ENCODE measurements at regions not wholly inside any gene's neighbourhood (a gene's known extent, or its start where the extent isn't known, plus 50 kb on each side); places are given as distances from the start of the nearest gene placed in this dataset.

DNA sequence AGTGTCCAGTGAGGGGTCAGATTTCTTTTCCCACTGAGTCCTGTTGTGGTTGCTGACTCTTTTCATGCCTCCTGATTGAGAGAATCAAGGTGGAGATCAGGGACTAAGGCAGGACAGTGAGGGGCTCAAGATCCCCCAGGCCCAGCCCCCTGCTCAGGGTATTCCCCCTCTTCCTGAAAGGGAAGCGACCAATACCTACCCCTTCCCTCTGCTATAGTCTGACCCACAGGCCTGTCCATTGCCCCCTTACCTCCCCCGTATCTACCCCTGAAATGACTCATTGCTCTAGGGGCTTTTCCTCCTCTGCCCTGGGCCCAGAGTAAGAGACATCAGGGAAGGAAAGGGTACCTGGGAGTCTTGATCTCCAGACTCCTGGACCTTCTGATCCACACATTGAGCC, 1320.5 kb downstream of the UQCRFS1 start:
- WGBS, 3 donors, result 63 to 82% (median 82%) methylated on average over 2 of the region's 2 CpGs
- no peaks in the 10 kb centered on the region for H3K27me3 ChIP-seq
- no peak overlapping the region for H3K4me3 ChIP-seq
- no peak for DNase-seq
- no peaks in the 10 kb centered on the region for H3K9me3 ChIP-seq
- TF ChIP-seq EP300 (IDR thresholded peaks at IDR 0.05) (no peak), POLR2A (IDR thresholded peaks at IDR 0.05) (no peak)
- TF ChIP-seq, protein P1, sequence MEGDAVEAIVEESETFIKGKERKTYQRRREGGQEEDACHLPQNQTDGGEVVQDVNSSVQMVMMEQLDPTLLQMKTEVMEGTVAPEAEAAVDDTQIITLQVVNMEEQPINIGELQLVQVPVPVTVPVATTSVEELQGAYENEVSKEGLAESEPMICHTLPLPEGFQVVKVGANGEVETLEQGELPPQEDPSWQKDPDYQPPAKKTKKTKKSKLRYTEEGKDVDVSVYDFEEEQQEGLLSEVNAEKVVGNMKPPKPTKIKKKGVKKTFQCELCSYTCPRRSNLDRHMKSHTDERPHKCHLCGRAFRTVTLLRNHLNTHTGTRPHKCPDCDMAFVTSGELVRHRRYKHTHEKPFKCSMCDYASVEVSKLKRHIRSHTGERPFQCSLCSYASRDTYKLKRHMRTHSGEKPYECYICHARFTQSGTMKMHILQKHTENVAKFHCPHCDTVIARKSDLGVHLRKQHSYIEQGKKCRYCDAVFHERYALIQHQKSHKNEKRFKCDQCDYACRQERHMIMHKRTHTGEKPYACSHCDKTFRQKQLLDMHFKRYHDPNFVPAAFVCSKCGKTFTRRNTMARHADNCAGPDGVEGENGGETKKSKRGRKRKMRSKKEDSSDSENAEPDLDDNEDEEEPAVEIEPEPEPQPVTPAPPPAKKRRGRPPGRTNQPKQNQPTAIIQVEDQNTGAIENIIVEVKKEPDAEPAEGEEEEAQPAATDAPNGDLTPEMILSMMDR (IDR thresholded peaks at IDR 0.05), result no peak
- H3K27ac ChIP-seq, result no peak overlapping the region
- no peaks in the 10 kb centered on the region for H3K36me3 ChIP-seq
- intact Hi-C loops (cut with DNase I), result no loop called here
- H3K4me1 ChIP-seq (ENCODE audit: insufficient read depth), result no peaks in the 10 kb centered on the region

DNA sequence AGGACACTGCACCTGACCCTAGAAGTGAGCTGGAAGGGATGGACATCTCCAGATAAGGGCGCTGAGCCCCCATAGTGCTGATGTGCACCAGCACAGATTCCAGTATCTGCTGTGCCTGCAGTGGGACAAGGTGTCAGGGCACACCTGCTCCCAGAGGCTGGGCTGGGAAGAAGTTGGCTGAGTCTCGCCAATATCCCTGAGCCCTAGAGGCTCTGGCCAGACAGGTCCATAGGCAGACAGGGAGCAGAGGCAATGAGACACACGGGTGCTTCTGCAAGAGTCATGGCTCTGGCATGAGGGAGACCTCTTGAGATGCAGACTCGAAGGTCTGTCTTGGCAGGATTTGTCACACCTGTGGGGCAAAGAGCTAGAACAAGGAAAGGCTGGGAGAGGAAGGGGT, 1321.5 kb downstream of the UQCRFS1 start:
- peaks cover 0 to 3% of the 10 kb centered on the region in 2 donors for H3K9me3 ChIP-seq
- intact Hi-C loops (cut with DNase I), result no loop called here
- TF ChIP-seq EP300 (IDR thresholded peaks at IDR 0.05), result no peak
- TF ChIP-seq POLR2A (IDR thresholded peaks at IDR 0.05), result no peak
- TF ChIP-seq, protein P1 (IDR thresholded peaks at IDR 0.05), result no peak
- DNase-seq, result no peak
- WGBS, 3 donors, result 39 to 63% (median 58%) methylated on average over 4 of the region's 4 CpGs
- H3K27ac ChIP-seq, result no peak overlapping the region
- H3K4me1 ChIP-seq (ENCODE audit: insufficient read depth), result no peaks in the 10 kb centered on the region
- no peak overlapping the region for H3K4me3 ChIP-seq
- no peaks in the 10 kb centered on the region for H3K36me3 ChIP-seq
- H3K27me3 ChIP-seq, result no peaks in the 10 kb centered on the region

DNA sequence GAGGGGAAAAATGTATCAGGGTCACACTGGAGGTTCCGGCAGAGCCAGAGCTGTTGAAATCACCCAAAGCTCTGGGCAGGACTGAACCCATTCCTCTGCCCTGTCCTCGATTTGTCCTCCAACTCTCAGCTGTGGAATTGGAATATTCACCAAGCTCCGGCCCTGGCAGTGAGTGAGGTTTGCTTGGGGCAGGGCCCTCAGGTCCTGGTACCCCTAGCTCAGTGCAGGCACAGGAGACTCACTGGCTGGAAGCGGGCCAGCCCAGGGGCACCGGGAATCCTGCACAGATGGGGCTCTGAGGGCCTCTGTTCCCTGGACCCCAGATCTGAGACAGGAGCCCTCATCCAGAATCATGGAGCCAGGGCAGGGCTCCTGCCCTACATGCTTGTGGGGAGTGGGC, 1322.3 kb downstream of the UQCRFS1 start:
- Histone ChIP-seq H3K9me3 (peaks cover 0 to 3% of the 10 kb centered on the region in 2 donors), H3K4me3 (no peak overlapping the region), H3K27ac (no peak overlapping the region), H3K36me3 (no peaks in the 10 kb centered on the region), H3K4me1 (ENCODE audit: insufficient read depth) (no peaks in the 10 kb centered on the region), H3K27me3 (no peaks in the 10 kb centered on the region)
- 49 to 58% (median 51%) methylated on average over 5 of the region's 5 CpGs for WGBS, 3 donors
- no peak for TF ChIP-seq EP300 (IDR thresholded peaks at IDR 0.05)
- TF ChIP-seq, protein P1 (IDR thresholded peaks at IDR 0.05), result no peak
- intact Hi-C loops (cut with DNase I), result no loop called here
- no peak for DNase-seq

DNA sequence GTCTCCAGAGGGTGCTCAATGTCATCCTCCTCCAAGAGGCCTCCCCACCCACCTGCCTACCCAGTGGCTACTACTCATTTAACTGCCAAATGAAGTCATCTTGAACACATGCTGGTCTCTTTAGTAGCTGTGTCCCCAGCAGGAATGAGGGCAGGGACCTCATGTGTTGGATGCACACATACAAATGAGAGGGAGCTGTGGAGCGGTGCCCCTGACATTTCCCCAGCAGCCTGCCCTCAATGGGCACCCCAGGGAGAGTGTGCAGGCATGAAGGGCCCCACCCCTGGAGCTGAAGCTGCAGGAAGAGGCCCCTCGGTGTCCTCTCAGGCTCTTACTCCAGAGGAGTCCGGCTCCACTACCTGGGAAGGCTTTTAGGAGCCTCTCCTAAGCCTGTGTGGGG, 1322.7 kb downstream of the UQCRFS1 start:
- peaks cover 0 to 3% of the 10 kb centered on the region in 2 donors for H3K9me3 ChIP-seq
- intact Hi-C loops (cut with DNase I), result no loop called here
- no peak overlapping the region for H3K27ac ChIP-seq
- no peak overlapping the region for H3K4me3 ChIP-seq
- WGBS, 3 donors, result 77 to 81% (median 80%) methylated on average over 3 of the region's 3 CpGs
- TF ChIP-seq EP300 (IDR thresholded peaks at IDR 0.05), result no peak
- DNase-seq, result no peak
- H3K4me1 ChIP-seq (ENCODE audit: insufficient read depth), result no peaks in the 10 kb centered on the region
- no peaks in the 10 kb centered on the region for H3K36me3 ChIP-seq
- no peaks in the 10 kb centered on the region for H3K27me3 ChIP-seq

DNA sequence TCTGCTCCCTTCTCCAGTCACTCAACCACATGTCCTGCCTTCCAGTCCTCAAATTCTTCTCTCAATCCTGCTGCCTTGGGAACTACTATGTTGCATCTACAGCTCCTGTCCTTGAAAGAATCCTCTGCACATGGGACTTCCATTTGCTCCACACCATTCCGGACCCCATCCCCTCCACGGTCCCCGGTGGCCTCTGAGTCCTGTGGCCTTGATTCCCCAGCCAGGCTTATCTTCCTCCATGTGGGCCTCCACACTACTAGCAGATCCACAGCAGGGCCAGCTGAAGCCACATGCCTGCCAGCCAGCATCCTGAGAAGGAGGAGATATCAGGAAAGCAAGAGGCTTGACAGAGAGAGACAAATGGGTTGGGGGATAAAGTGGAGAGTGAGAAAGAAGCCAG, 1323.8 kb downstream of the UQCRFS1 start:
- H3K4me3 ChIP-seq, result no peak overlapping the region
- no peaks in the 10 kb centered on the region for H3K4me1 ChIP-seq (ENCODE audit: insufficient read depth)
- no peaks in the 10 kb centered on the region for H3K27me3 ChIP-seq
- H3K27ac ChIP-seq, result no peak overlapping the region
- H3K9me3 ChIP-seq, result peaks cover 0 to 3% of the 10 kb centered on the region in 2 donors
- TF ChIP-seq EP300 (IDR thresholded peaks at IDR 0.05) (no peak), POLR2A (IDR thresholded peaks at IDR 0.05) (no peak)
- TF ChIP-seq, protein P1 (IDR thresholded peaks at IDR 0.05), result no peak
- WGBS, 3 donors, result 71 to 87% (median 81%) methylated on average over 3 of the region's 3 CpGs
- intact Hi-C loops (cut with DNase I), result no loop called here
- DNase-seq, result no peak
- H3K36me3 ChIP-seq, result no peaks in the 10 kb centered on the region
